ENCODE measurements at regions not wholly inside any gene's neighbourhood (a gene's known extent, or its start where the extent isn't known, plus 50 kb on each side); places are given as distances from the start of the nearest gene placed in this dataset.

- Histone ChIP-seq H3K27me3 (replicated peaks; ENCODE audit: control insufficient read depth, insufficient read depth, low read length) (no peaks in the 10 kb centered on the region), H3K36me3 (ENCODE audit: control insufficient read depth, insufficient read depth, low read length) (no peaks in the 10 kb centered on the region), H3K4me1 (no peaks in the 10 kb centered on the region), H3K4me3 (ENCODE audit: low read depth, low read length) (no peak overlapping the region), H3K9me3 (no peaks in the 10 kb centered on the region)
- TF ChIP-seq CTCF (IDR thresholded peaks at IDR 0.05; ENCODE audit: insufficient read depth in 1 of 2, low read depth in 1 of 2, low read length in 1 of 2, severe bottlenecking in 1 of 2, unreplicated experiment in 1 of 2) = no peak
- ChIA-PET POLR2A (no interaction called here), CTCF (no interaction called here)
- H3K9me3 Mint-ChIP-seq (ENCODE audit: unreplicated experiment) = no peaks in the 10 kb centered on the region
- peaks cover 12% of the 10 kb centered on the region for H3K4me1 Mint-ChIP-seq (ENCODE audit: low read depth, unreplicated experiment)
- no peak for DNase-seq
- no peak overlapping the region for H3K4me3 Mint-ChIP-seq (ENCODE audit: unreplicated experiment)
- H3K36me3 Mint-ChIP-seq (ENCODE audit: insufficient read depth, unreplicated experiment) = no peaks in the 10 kb centered on the region
- BruUV-seq (replicated peaks) = no TSS peak
- intact Hi-C loops (cut with micrococcal nuclease; ENCODE audit: unreplicated experiment) = no loop called here
- H3K27me3 Mint-ChIP-seq (ENCODE audit: insufficient read depth, unreplicated experiment) = no peaks in the 10 kb centered on the region
- H3K27ac Mint-ChIP-seq (ENCODE audit: unreplicated experiment) = no peak overlapping the region
Observed at GRCh38 chr3:182238126-182238525, 526.4 kb downstream of the SOX2 start.

- no TSS peak for BruUV-seq (replicated peaks)
- Histone ChIP-seq H3K36me3 (ENCODE audit: control insufficient read depth, insufficient read depth, low read length) (no peaks in the 10 kb centered on the region), H3K9me3 (no peaks in the 10 kb centered on the region), H3K27me3 (replicated peaks; ENCODE audit: control insufficient read depth, insufficient read depth, low read length) (no peaks in the 10 kb centered on the region), H3K4me3 (ENCODE audit: low read depth, low read length) (no peak overlapping the region), H3K4me1 (no peaks in the 10 kb centered on the region)
- TF ChIP-seq CTCF (IDR thresholded peaks at IDR 0.05; ENCODE audit: insufficient read depth in 1 of 2, low read depth in 1 of 2, low read length in 1 of 2, severe bottlenecking in 1 of 2, unreplicated experiment in 1 of 2) = no peak
- ChIA-PET CTCF (no interaction called here), POLR2A (no interaction called here)
- H3K27me3 Mint-ChIP-seq (ENCODE audit: insufficient read depth, unreplicated experiment) = no peaks in the 10 kb centered on the region
- no peaks in the 10 kb centered on the region for H3K36me3 Mint-ChIP-seq (ENCODE audit: insufficient read depth, unreplicated experiment)
- peaks cover 8% of the 10 kb centered on the region for H3K4me1 Mint-ChIP-seq (ENCODE audit: low read depth, unreplicated experiment)
- DNase-seq = no peak
- no peaks in the 10 kb centered on the region for H3K9me3 Mint-ChIP-seq (ENCODE audit: unreplicated experiment)
- H3K4me3 Mint-ChIP-seq (ENCODE audit: unreplicated experiment) = no peak overlapping the region
- intact Hi-C loops (cut with micrococcal nuclease; ENCODE audit: unreplicated experiment) = no loop called here
- no peak overlapping the region for H3K27ac Mint-ChIP-seq (ENCODE audit: unreplicated experiment)
Observed at GRCh38 chr3:182239316-182239715, 527.6 kb downstream of the SOX2 start.

GRCh38 chr3:182240474-182240873 is 528.7 kb downstream of the SOX2 start:
- Mint-ChIP-seq H3K27ac (ENCODE audit: unreplicated experiment) (no peak overlapping the region), H3K9me3 (ENCODE audit: unreplicated experiment) (peaks cover 7% of the 10 kb centered on the region), H3K36me3 (ENCODE audit: insufficient read depth, unreplicated experiment) (no peaks in the 10 kb centered on the region), H3K4me3 (ENCODE audit: unreplicated experiment) (no peak overlapping the region), H3K27me3 (ENCODE audit: insufficient read depth, unreplicated experiment) (no peaks in the 10 kb centered on the region), H3K4me1 (ENCODE audit: low read depth, unreplicated experiment) (peaks cover 5% of the 10 kb centered on the region)
- Histone ChIP-seq H3K36me3 (ENCODE audit: control insufficient read depth, insufficient read depth, low read length) (no peaks in the 10 kb centered on the region), H3K9me3 (no peaks in the 10 kb centered on the region), H3K4me1 (no peaks in the 10 kb centered on the region), H3K4me3 (ENCODE audit: low read depth, low read length) (no peak overlapping the region), H3K27me3 (replicated peaks; ENCODE audit: control insufficient read depth, insufficient read depth, low read length) (no peaks in the 10 kb centered on the region)
- no TSS peak for BruUV-seq (replicated peaks)
- DNase-seq = no peak
- ChIA-PET CTCF (no interaction called here), POLR2A (no interaction called here)
- TF ChIP-seq CTCF (IDR thresholded peaks at IDR 0.05; ENCODE audit: insufficient read depth in 1 of 2, low read depth in 1 of 2, low read length in 1 of 2, severe bottlenecking in 1 of 2, unreplicated experiment in 1 of 2) = no peak
- intact Hi-C loops (cut with micrococcal nuclease; ENCODE audit: unreplicated experiment) = no loop called here
